Testis (tissue), 2 donors: ENCODE measurements at regions not wholly inside any gene's neighbourhood (a gene's known extent, or its start where the extent isn't known, plus 50 kb on each side); places are given as distances from the start of the nearest gene placed in this dataset.

Experiments used
- DNase-seq: peaks from one replicate; pipeline ENCODE4 v3.0.0-alpha.2; 2019
- H3K27ac ChIP-seq, 2 donors: fragments of 200-600 bp; sonication (generic); one replicate each; pipeline ENCODE4 v1.5.1; 2019
- H3K27me3 ChIP-seq: fragments of 200-600 bp; sonication (generic); one replicate; pipeline ENCODE4 v1.5.1; 2019
- H3K36me3 ChIP-seq: fragments of 200-600 bp; sonication (generic); one replicate; pipeline ENCODE4 v1.5.1; 2017; ENCODE audit warnings: low read depth; ENCODE audit errors: missing control alignments
- H3K4me1 ChIP-seq: fragments of 200-600 bp; sonication (generic); one replicate; pipeline ENCODE4 v1.5.1; 2019
- H3K4me3 ChIP-seq, 2 donors: fragments of 200-600 bp; sonication (generic); one replicate each; pipeline ENCODE4 v1.5.1; 2017 to 2019
- H3K9me3 ChIP-seq: fragments of 200-600 bp; sonication (generic); one replicate; pipeline ENCODE4 v1.5.1; 2017
- CTCF ChIP-seq, 3 experiments: fragments of 450-650 bp in 2 of 3; fragments of 200-600 bp in 1 of 3; sonication (generic) in 1 of 3; IDR thresholded peaks; one replicate each; pipeline ENCODE4 v1.5.1; 2016 to 2019; ENCODE audit warnings: antibody characterized with exemption in 3 of 3, mild to moderate bottlenecking in 2 of 3, moderate library complexity in 1 of 3
- POLR2A ChIP-seq: fragments of 450-650 bp; IDR thresholded peaks from one replicate; pipeline ENCODE4 v1.6.1; 2017; ENCODE audit warnings: antibody characterized with exemption, mild to moderate bottlenecking, moderate library complexity
- WGBS, 2 donors: methylation state at CpG; one replicate each; pipeline ENCODE4 v1.1.5; 2018; 5-methylcytosine and 5-hydroxymethylcytosine counted together
- intact Hi-C: fragments of 100-400 bp; cut with DNase I; formaldehyde crosslinking; loops from one replicate; pipeline ENCODE4 v1.15.1; 2023; ENCODE audit warnings: low total_unique reads

GRCh38 chr13:74778946-74779345 is 644.7 kb upstream of the KLF12 start:
- TF ChIP-seq POLR2A (no peak), CTCF (IDR thresholded peaks at IDR 0.05) (no peak)
- Histone ChIP-seq H3K4me3 (no peak overlapping the region), H3K27ac (no peak overlapping the region), H3K4me1 (no peaks in the 10 kb centered on the region), H3K9me3 (no peaks in the 10 kb centered on the region), H3K27me3 (no peaks in the 10 kb centered on the region), H3K36me3 (no peaks in the 10 kb centered on the region)
- no peak for DNase-seq
- WGBS, 2 donors: 65 to 74% methylated on average over 2 of the region's 2 CpGs
- intact Hi-C loops: no loop called here

GRCh38 chr13:74778087-74778486 is 643.9 kb upstream of the KLF12 start:
- TF ChIP-seq CTCF (IDR thresholded peaks at IDR 0.05) (no peak), POLR2A (no peak)

GRCh38 chr13:74774264-74774663 is 640.1 kb upstream of the KLF12 start:
- Histone ChIP-seq H3K27me3 (no peaks in the 10 kb centered on the region), H3K36me3 (no peaks in the 10 kb centered on the region), H3K4me3 (no peak overlapping the region), H3K4me1 (peaks cover 4% of the 10 kb centered on the region), H3K27ac (no peak overlapping the region), H3K9me3 (no peaks in the 10 kb centered on the region)
- intact Hi-C loops: no loop called here
- TF ChIP-seq POLR2A: no peak
- WGBS, 2 donors: 94 to 97% methylated on average over 1 of the region's 1 CpG
- DNase-seq: no peak

More at GRCh38 chr13:74778087-74778486, 643.9 kb upstream of the KLF12 start:
- DNase-seq: no peak
- H3K27ac ChIP-seq: no peak overlapping the region
- H3K36me3 ChIP-seq: no peaks in the 10 kb centered on the region
- WGBS, 2 donors: 80 to 86% methylated on average over 4 of the region's 4 CpGs
- intact Hi-C loops: no loop called here
- no peaks in the 10 kb centered on the region for H3K27me3 ChIP-seq
- H3K9me3 ChIP-seq: no peaks in the 10 kb centered on the region
- no peak overlapping the region for H3K4me3 ChIP-seq
- H3K4me1 ChIP-seq: no peaks in the 10 kb centered on the region

GRCh38 chr13:74773248-74773647 is 639.0 kb upstream of the KLF12 start:
- no peaks in the 10 kb centered on the region for H3K27me3 ChIP-seq
- H3K4me3 ChIP-seq: no peak overlapping the region
- TF ChIP-seq POLR2A (no peak), CTCF (IDR thresholded peaks at IDR 0.05) (no peak)
- intact Hi-C loops: no loop called here
- no peak overlapping the region for H3K27ac ChIP-seq
- H3K4me1 ChIP-seq: peaks cover 4% of the 10 kb centered on the region
- WGBS, 2 donors: 65 to 79% methylated on average over 1 of the region's 1 CpG
- DNase-seq: no peak
- no peaks in the 10 kb centered on the region for H3K9me3 ChIP-seq
- H3K36me3 ChIP-seq: no peaks in the 10 kb centered on the region

GRCh38 chr13:74771964-74772363 is 637.8 kb upstream of the KLF12 start:
- H3K4me3 ChIP-seq: no peak overlapping the region
- intact Hi-C loops: no loop called here
- no peak for DNase-seq
- H3K4me1 ChIP-seq: peaks cover 4% of the 10 kb centered on the region
- TF ChIP-seq POLR2A (no peak), CTCF (IDR thresholded peaks at IDR 0.05) (no peak)
- no peaks in the 10 kb centered on the region for H3K27me3 ChIP-seq
- H3K36me3 ChIP-seq: no peaks in the 10 kb centered on the region
- H3K27ac ChIP-seq: no peak overlapping the region
- H3K9me3 ChIP-seq: no peaks in the 10 kb centered on the region
- WGBS, 2 donors: 72 to 90% methylated on average over 3 of the region's 3 CpGs
